Activated B cell treated with CpG ODN at 0.5 μM for 24 hours (primary cell): ENCODE measurements at regions not wholly inside any gene's neighbourhood (a gene's known extent, or its start where the extent isn't known, plus 50 kb on each side); places are given as distances from the start of the nearest gene placed in this dataset.
"Not testable (repeated sequence)": the region's sequence is repeated elsewhere in the genome, so short reads cannot be mapped to it uniquely, and the experiment has no call there.

Experiments used
- ATAC-seq: fragments of 200-7000 bp; cut with Tn5 transposase; one replicate; pipeline ENCODE4 v1.10.0; 2021; ENCODE audit warnings: low read depth, mild to moderate bottlenecking, moderate library complexity
- CTCF ChIA-PET: fragments of 350-600 bp; sonication (Branson Sonifier 250); formaldehyde crosslinking; loops from one replicate; lab custom pipeline; 2021; ENCODE audit warnings: antibody characterized with exemption; lab: Charles Lee
- POLR2A ChIA-PET: fragments of 350-600 bp; sonication (Branson Sonifier 250); formaldehyde crosslinking; loops from one replicate; lab custom pipeline; 2021; ENCODE audit warnings: antibody characterized with exemption; lab: Charles Lee
- DNase-seq: peaks from one replicate; pipeline ENCODE4 v3.0.0; 2022
- H3K27ac Mint-ChIP-seq: one replicate; pipeline ENCODE4 v1.8.0; 2020; ENCODE audit warnings: mixed read lengths
- H3K27me3 Mint-ChIP-seq: one replicate; pipeline ENCODE4 v1.8.0; 2021; ENCODE audit warnings: mixed read lengths
- H3K36me3 Mint-ChIP-seq: one replicate; pipeline ENCODE4 v1.8.0; 2021; ENCODE audit warnings: low read depth, mixed read lengths
- H3K4me1 Mint-ChIP-seq: one replicate; pipeline ENCODE4 v1.8.0; 2021; ENCODE audit warnings: mixed read lengths
- H3K4me3 Mint-ChIP-seq: one replicate; pipeline ENCODE4 v1.8.0; 2020; ENCODE audit warnings: mild to moderate bottlenecking, mixed read lengths
- H3K9me3 Mint-ChIP-seq: one replicate; pipeline ENCODE4 v1.8.0; 2020; ENCODE audit warnings: mixed read lengths
- intact Hi-C: fragments of 100-400 bp; cut with micrococcal nuclease; formaldehyde crosslinking; loops from one replicate; pipeline ENCODE4 v1.15.1; 2024
- TF ChIP-seq, protein P1 (sequence below): fragments of 200-600 bp; IDR thresholded peaks from one replicate; pipeline ENCODE4 v1.8.0; 2022; ENCODE audit warnings: antibody characterized with exemption, mild to moderate bottlenecking

DNA sequence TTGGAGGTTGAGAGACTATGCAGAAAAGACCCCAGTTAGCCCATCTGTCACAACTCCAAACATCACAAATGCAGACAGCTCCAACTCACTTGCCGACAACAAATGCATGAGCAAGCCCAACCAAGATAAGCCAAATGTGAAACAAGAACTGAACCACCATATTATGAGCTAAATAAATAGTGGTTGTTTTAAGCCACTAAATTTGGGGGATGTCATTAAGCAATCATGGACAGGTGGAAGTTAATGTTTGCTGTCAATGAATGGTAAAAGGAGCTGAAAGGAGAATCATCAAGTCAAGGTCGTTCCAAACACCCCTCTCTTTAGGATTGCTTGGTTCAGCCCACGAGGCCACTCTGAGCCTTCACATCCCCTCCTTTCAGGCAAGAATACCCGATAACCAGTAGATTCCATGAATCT is 71.2 kb upstream of the PLCB4 start:
- TF ChIP-seq, protein P1, sequence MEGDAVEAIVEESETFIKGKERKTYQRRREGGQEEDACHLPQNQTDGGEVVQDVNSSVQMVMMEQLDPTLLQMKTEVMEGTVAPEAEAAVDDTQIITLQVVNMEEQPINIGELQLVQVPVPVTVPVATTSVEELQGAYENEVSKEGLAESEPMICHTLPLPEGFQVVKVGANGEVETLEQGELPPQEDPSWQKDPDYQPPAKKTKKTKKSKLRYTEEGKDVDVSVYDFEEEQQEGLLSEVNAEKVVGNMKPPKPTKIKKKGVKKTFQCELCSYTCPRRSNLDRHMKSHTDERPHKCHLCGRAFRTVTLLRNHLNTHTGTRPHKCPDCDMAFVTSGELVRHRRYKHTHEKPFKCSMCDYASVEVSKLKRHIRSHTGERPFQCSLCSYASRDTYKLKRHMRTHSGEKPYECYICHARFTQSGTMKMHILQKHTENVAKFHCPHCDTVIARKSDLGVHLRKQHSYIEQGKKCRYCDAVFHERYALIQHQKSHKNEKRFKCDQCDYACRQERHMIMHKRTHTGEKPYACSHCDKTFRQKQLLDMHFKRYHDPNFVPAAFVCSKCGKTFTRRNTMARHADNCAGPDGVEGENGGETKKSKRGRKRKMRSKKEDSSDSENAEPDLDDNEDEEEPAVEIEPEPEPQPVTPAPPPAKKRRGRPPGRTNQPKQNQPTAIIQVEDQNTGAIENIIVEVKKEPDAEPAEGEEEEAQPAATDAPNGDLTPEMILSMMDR, result no peak
- intact Hi-C loops, result no loop called here
- POLR2A ChIA-PET, result no interaction called here

DNA sequence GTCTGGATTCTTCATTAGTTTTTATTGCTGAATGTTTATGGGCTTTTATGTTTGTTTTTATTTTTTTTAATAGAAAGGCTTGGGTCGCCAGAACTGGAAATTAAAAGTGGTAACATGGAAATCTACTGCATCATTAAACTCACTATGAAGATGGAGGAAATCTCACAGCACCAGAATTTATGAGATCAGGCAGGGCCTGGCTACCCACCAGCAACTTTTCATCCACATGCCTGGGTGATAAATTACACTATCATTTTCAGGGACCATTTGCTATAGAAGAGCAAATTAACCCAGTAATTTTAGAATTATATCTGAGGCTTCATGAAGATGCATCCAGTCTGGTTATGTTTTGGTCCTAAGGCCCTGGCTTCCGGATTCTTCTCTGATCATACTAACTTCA is 57.8 kb upstream of the PLCB4 start:
- Mint-ChIP-seq H3K9me3 (no peaks in the 10 kb centered on the region), H3K27me3 (no peaks in the 10 kb centered on the region), H3K4me3 (no peak overlapping the region), H3K36me3 (no peaks in the 10 kb centered on the region), H3K4me1 (no peaks in the 10 kb centered on the region), H3K27ac (no peak overlapping the region)
- TF ChIP-seq, protein P1, result no peak
- DNase-seq, result no peak
- ChIA-PET CTCF (no interaction called here), POLR2A (no interaction called here)
- ATAC-seq, result no peak
- intact Hi-C loops, result no loop called here

More for the DNA sequence above, 71.2 kb upstream of the PLCB4 start:
- Mint-ChIP-seq H3K27me3 (no peaks in the 10 kb centered on the region), H3K9me3 (peaks cover 6% of the 10 kb centered on the region), H3K4me3 (no peak overlapping the region), H3K27ac (no peak overlapping the region), H3K36me3 (no peaks in the 10 kb centered on the region), H3K4me1 (no peaks in the 10 kb centered on the region)
- ATAC-seq, result no peak
- CTCF ChIA-PET, result no interaction called here
- no peak for DNase-seq

DNA sequence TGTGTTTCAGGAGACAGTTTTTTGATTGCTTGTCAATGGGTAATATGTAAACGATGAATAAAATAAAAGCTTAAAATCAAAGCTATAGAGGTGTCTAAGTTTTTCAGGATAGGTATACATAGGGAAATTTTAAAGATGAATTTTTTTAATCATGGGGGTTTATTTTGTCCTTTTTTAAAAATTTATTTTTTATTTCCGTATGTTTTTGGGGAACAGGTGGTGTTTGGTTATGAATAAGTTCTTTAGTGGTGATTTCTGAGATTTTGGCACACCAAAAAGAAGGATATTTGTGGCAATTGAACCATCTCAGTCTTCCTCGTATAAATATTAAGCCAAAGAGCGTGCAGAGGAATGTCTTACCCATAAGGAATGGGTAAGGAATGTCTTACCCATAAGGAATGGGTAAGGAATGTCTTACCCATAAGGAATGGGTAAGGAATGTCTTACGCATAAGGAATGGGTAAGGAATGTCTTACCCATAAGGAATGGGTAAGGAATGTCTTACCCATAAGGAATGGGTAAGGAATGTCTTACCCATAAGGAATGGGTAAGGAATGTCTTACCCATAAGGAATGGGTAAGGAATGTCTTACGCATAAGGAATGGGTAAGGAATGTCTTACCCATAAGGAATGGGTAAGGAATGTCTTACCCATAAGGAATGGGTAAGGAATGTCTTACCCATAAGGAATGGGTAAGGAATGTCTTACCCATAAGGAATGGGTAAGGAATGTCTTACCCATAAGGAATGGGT is 53.5 kb upstream of the PLCB4 start:
- CTCF ChIA-PET, POLR2A ChIA-PET, DNase-seq, H3K27ac Mint-ChIP-seq, H3K9me3 Mint-ChIP-seq, H3K4me1 Mint-ChIP-seq, ATAC-seq, H3K27me3 Mint-ChIP-seq, H3K4me3 Mint-ChIP-seq, H3K36me3 Mint-ChIP-seq, intact Hi-C loops: not testable (repeated sequence)

DNA sequence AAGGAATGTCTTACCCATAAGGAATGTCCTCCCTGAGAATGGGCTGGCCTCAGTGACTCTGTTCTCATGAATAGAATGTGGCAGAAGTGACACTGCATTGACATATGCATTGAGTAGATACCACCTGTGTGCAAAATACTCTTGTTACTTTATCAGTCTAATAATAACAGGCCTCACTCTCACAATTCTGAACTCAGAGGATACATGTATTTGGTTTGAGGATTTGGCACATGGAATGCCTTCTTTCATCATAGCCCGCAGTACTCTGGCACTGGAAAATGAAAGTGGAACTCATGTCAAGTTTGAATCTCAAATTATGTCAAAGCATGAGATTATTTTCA is 52.9 kb upstream of the PLCB4 start:
- ChIA-PET CTCF (no interaction called here), POLR2A (no interaction called here)
- Mint-ChIP-seq H3K27ac (no peak overlapping the region), H3K9me3 (no peaks in the 10 kb centered on the region), H3K4me1 (no peaks in the 10 kb centered on the region), H3K36me3 (no peaks in the 10 kb centered on the region), H3K27me3 (no peaks in the 10 kb centered on the region), H3K4me3 (no peak overlapping the region)
- TF ChIP-seq, protein P1, result no peak
- intact Hi-C loops, result no loop called here
- ATAC-seq, result no peak
- no peak for DNase-seq

DNA sequence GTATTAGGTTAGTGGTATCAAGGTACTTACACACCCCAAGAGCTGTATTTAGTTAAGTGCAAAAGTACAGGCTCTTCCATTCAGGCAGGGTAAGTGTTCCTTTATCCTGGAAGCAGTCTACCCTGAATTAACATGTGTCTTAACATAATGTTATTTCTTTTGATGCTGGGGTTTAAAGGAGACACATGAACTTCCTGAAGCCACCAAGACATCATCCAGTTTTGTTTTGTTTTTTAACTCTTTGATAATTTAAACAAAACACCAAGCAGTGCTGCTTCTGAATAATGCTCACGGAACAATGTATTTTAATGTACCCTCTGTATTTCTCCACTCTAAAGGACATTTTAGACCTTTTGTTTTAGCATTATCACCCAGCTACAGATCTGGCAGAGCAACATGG is 50.5 kb upstream of the PLCB4 start:
- Mint-ChIP-seq H3K27me3 (no peaks in the 10 kb centered on the region), H3K36me3 (no peaks in the 10 kb centered on the region), H3K9me3 (no peaks in the 10 kb centered on the region), H3K27ac (no peak overlapping the region), H3K4me3 (no peak overlapping the region), H3K4me1 (no peaks in the 10 kb centered on the region)
- intact Hi-C loops, result no loop called here
- TF ChIP-seq, protein P1, result no peak
- ChIA-PET POLR2A (no interaction called here), CTCF (no interaction called here)
- DNase-seq, result no peak
- ATAC-seq, result no peak
